Trophoblast cell (in vitro differentiated cells and primary cell): ENCODE measurements at regions not wholly inside any gene's neighbourhood (a gene's known extent, or its start where the extent isn't known, plus 50 kb on each side); places are given as distances from the start of the nearest gene placed in this dataset.

Experiments
- DNase-seq, 2 donors: peaks; one replicate each; pipeline ENCODE4 v3.0.0-alpha.2; 2016
- H2AFZ ChIP-seq: 2 replicates; pipeline ENCODE4 v1.6.1; 2013; ENCODE audit warnings: low read length, moderate library complexity, mild to moderate bottlenecking; ENCODE audit not compliant: insufficient read depth, poor library complexity
- H2AK5ac ChIP-seq: 2 replicates; pipeline ENCODE4 v1.6.1; 2013; ENCODE audit warnings: mild to moderate bottlenecking, low read length
- H2BK120ac ChIP-seq: 2 replicates; pipeline ENCODE4 v1.6.1; 2013; ENCODE audit warnings: low read length, mild to moderate bottlenecking, moderate library complexity; ENCODE audit not compliant: insufficient read depth, poor library complexity
- H2BK12ac ChIP-seq: 2 replicates; pipeline ENCODE4 v1.6.1; 2013; ENCODE audit warnings: mild to moderate bottlenecking, low read length, moderate library complexity
- H2BK5ac ChIP-seq: 2 replicates; pipeline ENCODE4 v1.6.1; 2013; ENCODE audit warnings: low read length, low read depth, moderate library complexity, mild to moderate bottlenecking; ENCODE audit not compliant: poor library complexity
- H3K14ac ChIP-seq: 2 replicates; pipeline ENCODE4 v1.6.1; 2013; ENCODE audit warnings: mild to moderate bottlenecking, low read length
- H3K18ac ChIP-seq: 2 replicates; pipeline ENCODE4 v1.6.1; 2013; ENCODE audit warnings: mild to moderate bottlenecking, low read length
- H3K23ac ChIP-seq: 2 replicates; pipeline ENCODE4 v1.6.1; 2013; ENCODE audit warnings: low read length
- H3K27ac ChIP-seq: 2 replicates; pipeline ENCODE4 v1.5.1; 2013; ENCODE audit warnings: low read depth, mild to moderate bottlenecking, inconsistent platforms, low read length, moderate library complexity
- H3K27me3 ChIP-seq: 2 replicates; pipeline ENCODE4 v1.6.1; 2013; ENCODE audit warnings: inconsistent platforms, mild to moderate bottlenecking, low read length, moderate library complexity; ENCODE audit not compliant: insufficient read depth
- H3K36me3 ChIP-seq, 2 experiments: 1 replicate in 1 of 2; 2 replicates in 1 of 2; pipeline ENCODE4 v1.6.1; 2013; ENCODE audit warnings: low read length in 2 of 2, mild to moderate bottlenecking in 2 of 2, moderate library complexity in 1 of 2; ENCODE audit not compliant: insufficient read depth in 2 of 2, control insufficient read depth in 1 of 2
- H3K4ac ChIP-seq: 2 replicates; pipeline ENCODE4 v1.6.1; 2013; ENCODE audit warnings: low read depth, mild to moderate bottlenecking, low read length, moderate library complexity
- H3K4me1 ChIP-seq, 2 experiments: 1 replicate in 1 of 2; 2 replicates in 1 of 2; pipeline ENCODE4 v1.6.1; 2013; ENCODE audit warnings: low read length in 2 of 2, mild to moderate bottlenecking in 2 of 2, moderate library complexity in 1 of 2; ENCODE audit not compliant: insufficient read depth in 2 of 2, control insufficient read depth in 1 of 2
- H3K4me2 ChIP-seq: 2 replicates; pipeline ENCODE4 v1.6.1; 2013; ENCODE audit warnings: inconsistent platforms, mild to moderate bottlenecking, low read length, moderate library complexity
- H3K4me3 ChIP-seq: 2 replicates; pipeline ENCODE4 v1.5.1; 2013; ENCODE audit warnings: mild to moderate bottlenecking, low read depth, low read length, inconsistent platforms
- H3K79me1 ChIP-seq: one replicate; pipeline ENCODE4 v1.6.1; 2013; ENCODE audit warnings: low read length
- H3K79me2 ChIP-seq: 2 replicates; pipeline ENCODE4 v1.6.1; 2013; ENCODE audit warnings: low read length, mild to moderate bottlenecking; ENCODE audit not compliant: control insufficient read depth, insufficient read depth, poor library complexity
- H3K9ac ChIP-seq: 2 replicates; pipeline ENCODE4 v1.6.1; 2013; ENCODE audit warnings: mild to moderate bottlenecking, low read length
- H3K9me3 ChIP-seq: 2 replicates; pipeline ENCODE4 v1.6.1; 2013; ENCODE audit warnings: low read depth, mild to moderate bottlenecking, control low read depth, inconsistent platforms, low read length; ENCODE audit not compliant: insufficient read depth
- H4K12ac ChIP-seq: 2 replicates; pipeline ENCODE4 v1.6.1; 2013; ENCODE audit warnings: low read depth, mild to moderate bottlenecking, low read length, moderate library complexity
- H4K8ac ChIP-seq: 2 replicates; pipeline ENCODE4 v1.6.1; 2013; ENCODE audit warnings: low read depth, mild to moderate bottlenecking, low read length, moderate library complexity
- H4K91ac ChIP-seq: one replicate; pipeline ENCODE4 v1.6.1; 2013; ENCODE audit warnings: low read depth, mild to moderate bottlenecking, low read length, moderate library complexity
- WGBS: extraction: QIAGEN DNeasy Blood & Tissue Kit; methylation state at CpG from one replicate; pipeline ENCODE4 v1.1.7; 2013; ENCODE audit warnings: missing lambda C conversion rate; ENCODE audit not compliant: insufficient read length, insufficient coverage; ENCODE audit errors: extremely low coverage; 5-methylcytosine and 5-hydroxymethylcytosine counted together

- Histone ChIP-seq H3K4ac (no peak overlapping the region), H2BK120ac (no peak overlapping the region), H2BK5ac (no peak overlapping the region), H4K8ac (no peak overlapping the region), H3K27ac (no peak overlapping the region), H3K36me3 (no peaks in the 10 kb centered on the region), H2AK5ac (no peak overlapping the region), H3K79me2 (no peaks in the 10 kb centered on the region), H3K79me1 (no peaks in the 10 kb centered on the region), H3K23ac (no peak overlapping the region), H3K27me3 (no peaks in the 10 kb centered on the region), H3K4me3 (no peak overlapping the region), H3K4me2 (no peak overlapping the region), H2BK12ac (no peak overlapping the region), H4K12ac (no peak overlapping the region), H3K9ac (no peak overlapping the region), H4K91ac (no peak overlapping the region), H3K14ac (no peak overlapping the region), H3K9me3 (no peaks in the 10 kb centered on the region), H2AFZ (no peak overlapping the region), H3K18ac (no peak overlapping the region), H3K4me1 (no peaks in the 10 kb centered on the region)
- no peak for DNase-seq
- WGBS: no CpG with 5 or more reads among the region's 1 CpG
These were observed 1210.8 kb downstream of the CDH12 start for GRCh38 chr5:21642312-21642711.

DNA sequence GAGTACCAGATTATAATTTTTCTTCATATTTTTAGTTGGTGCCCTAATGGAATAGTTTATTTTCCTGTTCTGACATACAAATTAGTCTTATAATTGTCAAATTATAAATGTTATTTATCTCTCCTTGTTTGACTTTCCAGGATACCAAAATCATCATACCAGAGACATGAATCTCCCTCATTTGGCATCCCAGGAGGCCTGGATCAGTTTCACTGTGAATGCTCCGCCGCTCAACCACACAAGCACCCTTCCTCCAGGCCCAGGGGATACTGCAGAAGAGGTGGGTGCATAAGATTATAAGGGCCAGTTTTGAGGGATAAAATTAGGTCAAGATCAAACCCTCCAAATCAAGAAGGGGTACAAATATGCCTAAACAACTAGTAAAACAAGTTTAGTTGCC, 1229.3 kb downstream of the CDH12 start:
- Histone ChIP-seq H3K14ac (no peak overlapping the region), H4K12ac (no peak overlapping the region)

DNA sequence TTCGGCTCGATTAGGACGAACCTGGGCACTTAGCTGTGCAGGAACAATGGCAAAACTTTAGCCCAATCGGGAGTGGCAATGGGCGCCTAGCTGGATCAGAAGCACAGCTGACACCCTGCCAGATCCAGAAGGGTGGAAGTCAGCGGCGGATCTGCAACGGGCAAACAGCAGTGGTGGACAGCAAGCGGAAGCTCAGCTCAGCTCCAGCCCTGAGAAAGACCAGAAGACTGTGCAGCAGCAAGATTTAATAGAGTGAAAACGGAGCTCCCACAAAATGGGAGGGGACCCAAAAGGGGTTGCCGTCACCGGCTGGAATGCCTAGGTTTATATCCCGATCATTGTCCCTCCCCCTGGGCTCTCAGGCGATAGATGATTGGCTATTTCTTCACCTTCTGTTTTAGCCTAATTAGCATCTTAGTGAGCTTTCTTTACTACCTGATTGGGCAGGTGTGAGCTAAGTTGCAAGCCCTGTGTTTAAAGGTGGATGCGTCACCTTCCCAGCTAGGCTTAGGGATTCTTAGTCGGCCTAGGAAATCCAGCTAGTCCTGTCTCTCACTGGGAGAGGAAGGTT, 1237.9 kb downstream of the CDH12 start:
- H3K9ac ChIP-seq: no peak overlapping the region
- H2AK5ac ChIP-seq: no peak overlapping the region
- H3K4me1 ChIP-seq: peaks cover 0 to 4% of the 10 kb centered on the region in 2 experiments
- H2BK12ac ChIP-seq: no peak overlapping the region
- no peak overlapping the region for H3K23ac ChIP-seq
- DNase-seq: no peak
- H3K14ac ChIP-seq: no peak overlapping the region
- no CpG with 5 or more reads among the region's 16 CpGs for WGBS
- H2BK120ac ChIP-seq: no peak overlapping the region
- no peak overlapping the region for H3K4ac ChIP-seq
- H4K8ac ChIP-seq: no peak overlapping the region
- H3K79me2 ChIP-seq: no peaks in the 10 kb centered on the region
- H3K36me3 ChIP-seq: no peaks in the 10 kb centered on the region
- H3K27ac ChIP-seq: no peak overlapping the region
- no peak overlapping the region for H3K18ac ChIP-seq
- no peak overlapping the region for H2BK5ac ChIP-seq
- no peaks in the 10 kb centered on the region for H3K9me3 ChIP-seq
- H3K4me3 ChIP-seq: no peak overlapping the region
- H2AFZ ChIP-seq: no peak overlapping the region
- H3K27me3 ChIP-seq: no peaks in the 10 kb centered on the region
- no peak overlapping the region for H4K91ac ChIP-seq
- H3K4me2 ChIP-seq: no peak overlapping the region
- no peak overlapping the region for H4K12ac ChIP-seq
- no peaks in the 10 kb centered on the region for H3K79me1 ChIP-seq

More for the DNA sequence above, 1229.3 kb downstream of the CDH12 start:
- no peaks in the 10 kb centered on the region for H3K79me1 ChIP-seq
- H3K36me3 ChIP-seq: no peaks in the 10 kb centered on the region
- H2BK120ac ChIP-seq: no peak overlapping the region
- no peak overlapping the region for H3K18ac ChIP-seq
- H2AK5ac ChIP-seq: no peak overlapping the region
- H3K9me3 ChIP-seq: no peaks in the 10 kb centered on the region
- no peak overlapping the region for H2BK12ac ChIP-seq
- DNase-seq: no peak
- H3K4me3 ChIP-seq: no peak overlapping the region
- H3K4me1 ChIP-seq: no peaks in the 10 kb centered on the region
- H3K4ac ChIP-seq: no peak overlapping the region
- no peak overlapping the region for H3K9ac ChIP-seq
- WGBS: no CpG with 5 or more reads among the region's 2 CpGs
- no peaks in the 10 kb centered on the region for H3K79me2 ChIP-seq
- H3K23ac ChIP-seq: no peak overlapping the region
- no peak overlapping the region for H3K4me2 ChIP-seq
- H2AFZ ChIP-seq: no peak overlapping the region
- H4K8ac ChIP-seq: no peak overlapping the region
- H4K91ac ChIP-seq: no peak overlapping the region
- H3K27ac ChIP-seq: no peak overlapping the region
- no peaks in the 10 kb centered on the region for H3K27me3 ChIP-seq
- no peak overlapping the region for H2BK5ac ChIP-seq

DNA sequence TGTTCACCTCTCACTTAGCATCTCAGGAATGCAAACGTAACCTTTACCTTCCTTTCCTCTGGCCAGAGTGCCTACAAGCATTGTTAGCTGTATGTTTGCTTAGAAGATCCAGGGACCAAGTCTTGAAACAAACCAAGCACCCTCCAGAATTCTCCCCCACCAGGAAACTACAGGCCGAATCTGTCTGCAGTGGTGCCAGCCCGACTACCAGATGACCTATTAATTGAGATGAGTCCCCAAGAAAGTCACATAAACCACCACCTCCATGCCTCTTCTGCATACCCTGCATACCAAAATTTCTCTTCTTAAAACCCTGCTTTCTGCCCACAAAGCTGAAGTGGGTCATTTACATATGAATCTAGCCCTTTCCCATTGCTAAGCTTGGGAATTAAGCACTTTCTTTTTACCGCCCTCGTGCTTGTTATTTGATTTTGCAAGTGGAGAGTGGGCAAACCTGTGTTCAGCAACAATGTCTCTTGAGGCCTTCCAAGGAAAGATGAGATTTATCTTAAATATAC, 1239.1 kb downstream of the CDH12 start:
- peaks cover 0 to 4% of the 10 kb centered on the region in 2 experiments for H3K4me1 ChIP-seq
- H3K4ac ChIP-seq: no peak overlapping the region
- no peak overlapping the region for H3K9ac ChIP-seq
- H2AK5ac ChIP-seq: no peak overlapping the region
- no peaks in the 10 kb centered on the region for H3K9me3 ChIP-seq
- no peak overlapping the region for H4K12ac ChIP-seq
- H2BK5ac ChIP-seq: no peak overlapping the region
- H3K4me3 ChIP-seq: no peak overlapping the region
- H2AFZ ChIP-seq: no peak overlapping the region
- WGBS: no CpG with 5 or more reads among the region's 5 CpGs
- H2BK12ac ChIP-seq: no peak overlapping the region
- no peak overlapping the region for H3K23ac ChIP-seq
- no peaks in the 10 kb centered on the region for H3K79me1 ChIP-seq
- H4K8ac ChIP-seq: no peak overlapping the region
- H4K91ac ChIP-seq: no peak overlapping the region
- H3K27me3 ChIP-seq: no peaks in the 10 kb centered on the region
- no peak overlapping the region for H3K14ac ChIP-seq
- H3K18ac ChIP-seq: no peak overlapping the region
- peak in 1 of 2 donors; percentile 56 for DNase-seq
- no peak overlapping the region for H3K4me2 ChIP-seq
- H3K36me3 ChIP-seq: no peaks in the 10 kb centered on the region
- no peak overlapping the region for H3K27ac ChIP-seq
- no peaks in the 10 kb centered on the region for H3K79me2 ChIP-seq
- no peak overlapping the region for H2BK120ac ChIP-seq
